ENCODE measurements at regions not wholly inside any gene's neighbourhood (a gene's known extent, or its start where the extent isn't known, plus 50 kb on each side); places are given as distances from the start of the nearest gene placed in this dataset.

GRCh38 chr17:79203016-79203415 lies 128.4 kb downstream of the ENGASE start:
- no peak for DNase-seq
- peaks cover 76% of the 10 kb centered on the region for H3K27me3 ChIP-seq (ENCODE audit: insufficient read depth, low read depth)
- no peaks in the 10 kb centered on the region for H3K4me1 ChIP-seq (replicated peaks; ENCODE audit: insufficient read depth)
- H3K9me2 ChIP-seq (ENCODE audit: insufficient read depth) = no peaks in the 10 kb centered on the region
- no peak overlapping the region for H3K4me2 ChIP-seq
- no peaks in the 10 kb centered on the region for H3K36me3 ChIP-seq (ENCODE audit: low read depth)
- no peaks in the 10 kb centered on the region for H3F3A ChIP-seq (ENCODE audit: insufficient read depth, low read depth)
- TF ChIP-seq CTCF (conservative IDR thresholded peaks at IDR 0.05) = no peak
- TF ChIP-seq EZH2 (IDR thresholded peaks at IDR 0.05; ENCODE audit: low read depth) = no peak
- intact Hi-C loops (cut with micrococcal nuclease; ENCODE audit: unreplicated experiment) = no loop called here
- H3K79me2 ChIP-seq (ENCODE audit: low read depth) = no peaks in the 10 kb centered on the region
- no peaks in the 10 kb centered on the region for H3K9me3 ChIP-seq (ENCODE audit: insufficient read depth, low read depth)
- H3K4me3 ChIP-seq = no peak overlapping the region
- H3K27ac ChIP-seq = no peak overlapping the region
- CTCF ChIA-PET = no interaction called here
- POLR2A ChIA-PET (ENCODE audit: unreplicated experiment) = no interaction called here
- no TSS peak for BruUV-seq (replicated peaks)
- no peaks in the 10 kb centered on the region for H4K20me1 ChIP-seq (ENCODE audit: insufficient read depth)
- H2AFZ ChIP-seq = no peak overlapping the region

- intact Hi-C loops (cut with micrococcal nuclease; ENCODE audit: unreplicated experiment) = no loop called here
- no peaks in the 10 kb centered on the region for H3K9me3 ChIP-seq (ENCODE audit: insufficient read depth, low read depth)
- ChIA-PET POLR2A (ENCODE audit: unreplicated experiment) (no interaction called here), CTCF (no interaction called here)
- BruUV-seq (replicated peaks) = no TSS peak
- no peak overlapping the region for H3K4me3 ChIP-seq
- peaks cover 74% of the 10 kb centered on the region for H3K27me3 ChIP-seq (ENCODE audit: insufficient read depth, low read depth)
- H3K36me3 ChIP-seq (ENCODE audit: low read depth) = no peaks in the 10 kb centered on the region
- no peak for DNase-seq
- no peak overlapping the region for H2AFZ ChIP-seq
- no peak overlapping the region for H3K27ac ChIP-seq
- no peaks in the 10 kb centered on the region for H3K4me1 ChIP-seq (replicated peaks; ENCODE audit: insufficient read depth)
- H3F3A ChIP-seq (ENCODE audit: insufficient read depth, low read depth) = no peaks in the 10 kb centered on the region
- H3K4me2 ChIP-seq = no peak overlapping the region
- TF ChIP-seq CTCF (conservative IDR thresholded peaks at IDR 0.05) (no peak), EZH2 (IDR thresholded peaks at IDR 0.05; ENCODE audit: low read depth) (no peak)
- H3K79me2 ChIP-seq (ENCODE audit: low read depth) = no peaks in the 10 kb centered on the region
- no peaks in the 10 kb centered on the region for H4K20me1 ChIP-seq (ENCODE audit: insufficient read depth)
- no peaks in the 10 kb centered on the region for H3K9me2 ChIP-seq (ENCODE audit: insufficient read depth)
These were observed 127.9 kb downstream of the ENGASE start for GRCh38 chr17:79202480-79202879.

GRCh38 chr17:79201536-79202227 lies 127.1 kb downstream of the ENGASE start:
- Histone ChIP-seq H3K36me3 (ENCODE audit: low read depth) (no peaks in the 10 kb centered on the region), H3K4me3 (no peak overlapping the region), H3K27me3 (ENCODE audit: insufficient read depth, low read depth) (peaks cover 74% of the 10 kb centered on the region), H3K4me1 (replicated peaks; ENCODE audit: insufficient read depth) (no peaks in the 10 kb centered on the region), H3K79me2 (ENCODE audit: low read depth) (no peaks in the 10 kb centered on the region), H3K9me3 (ENCODE audit: insufficient read depth, low read depth) (no peaks in the 10 kb centered on the region), H3F3A (ENCODE audit: insufficient read depth, low read depth) (no peaks in the 10 kb centered on the region), H3K9me2 (ENCODE audit: insufficient read depth) (no peaks in the 10 kb centered on the region), H3K27ac (no peak overlapping the region), H4K20me1 (ENCODE audit: insufficient read depth) (no peaks in the 10 kb centered on the region), H3K4me2 (no peak overlapping the region), H2AFZ (no peak overlapping the region)
- BruUV-seq (replicated peaks) = no TSS peak
- ChIA-PET POLR2A (ENCODE audit: unreplicated experiment) (no interaction called here), CTCF (no interaction called here)
- DNase-seq = no peak
- TF ChIP-seq EZH2 (IDR thresholded peaks at IDR 0.05; ENCODE audit: low read depth) = no peak
- intact Hi-C loops (cut with micrococcal nuclease; ENCODE audit: unreplicated experiment) = no loop called here

- H3K4me2 ChIP-seq = no peak overlapping the region
- DNase-seq = no peak
- H3K79me2 ChIP-seq (ENCODE audit: low read depth) = no peaks in the 10 kb centered on the region
- H3K27ac ChIP-seq = no peak overlapping the region
- intact Hi-C loops (cut with micrococcal nuclease; ENCODE audit: unreplicated experiment) = no loop called here
- peaks cover 74% of the 10 kb centered on the region for H3K27me3 ChIP-seq (ENCODE audit: insufficient read depth, low read depth)
- no peaks in the 10 kb centered on the region for H3K4me1 ChIP-seq (replicated peaks; ENCODE audit: insufficient read depth)
- POLR2A ChIA-PET (ENCODE audit: unreplicated experiment) = no interaction called here
- no peaks in the 10 kb centered on the region for H3K36me3 ChIP-seq (ENCODE audit: low read depth)
- H2AFZ ChIP-seq = no peak overlapping the region
- H3K4me3 ChIP-seq = no peak overlapping the region
- CTCF ChIA-PET = no interaction called here
- no TSS peak for BruUV-seq (replicated peaks)
- no peak for TF ChIP-seq CTCF (conservative IDR thresholded peaks at IDR 0.05)
- no peak for TF ChIP-seq EZH2 (IDR thresholded peaks at IDR 0.05; ENCODE audit: low read depth)
- no peaks in the 10 kb centered on the region for H3K9me3 ChIP-seq (ENCODE audit: insufficient read depth, low read depth)
- H3K9me2 ChIP-seq (ENCODE audit: insufficient read depth) = no peaks in the 10 kb centered on the region
- no peaks in the 10 kb centered on the region for H3F3A ChIP-seq (ENCODE audit: insufficient read depth, low read depth)
- no peaks in the 10 kb centered on the region for H4K20me1 ChIP-seq (ENCODE audit: insufficient read depth)
These were observed 126.5 kb downstream of the ENGASE start for GRCh38 chr17:79201119-79201518.
